Rectal smooth muscle tissue (tissue), 1 donor: ENCODE measurements at regions not wholly inside any gene's neighbourhood (a gene's known extent, or its start where the extent isn't known, plus 50 kb on each side); places are given as distances from the start of the nearest gene placed in this dataset.

Source experiments
- H3K27ac ChIP-seq: one replicate; pipeline ENCODE4 v1.7.0; 2013; ENCODE audit warnings: low read depth, low read length, inconsistent platforms
- H3K27me3 ChIP-seq: one replicate; pipeline ENCODE4 v1.7.0; 2013; ENCODE audit warnings: low read length; ENCODE audit not compliant: control insufficient read depth, insufficient read depth
- H3K36me3 ChIP-seq: one replicate; pipeline ENCODE4 v1.7.0; 2013; ENCODE audit warnings: low read length; ENCODE audit not compliant: control insufficient read depth, insufficient read depth
- H3K4me1 ChIP-seq: one replicate; pipeline ENCODE4 v1.7.0; 2013; ENCODE audit warnings: low read length; ENCODE audit not compliant: control insufficient read depth, insufficient read depth
- H3K4me3 ChIP-seq: one replicate; pipeline ENCODE4 v1.7.0; 2013; ENCODE audit warnings: low read length
- H3K9ac ChIP-seq: one replicate; pipeline ENCODE4 v1.7.0; 2013; ENCODE audit warnings: low read length

- H3K4me3 ChIP-seq = no peak overlapping the region
- no peak overlapping the region for H3K9ac ChIP-seq
- no peaks in the 10 kb centered on the region for H3K36me3 ChIP-seq
- peaks cover 22% of the 10 kb centered on the region for H3K4me1 ChIP-seq
- peaks cover 8% of the 10 kb centered on the region for H3K27me3 ChIP-seq
- H3K27ac ChIP-seq = no peak overlapping the region
These were observed 206.1 kb downstream of the TFCP2L1 start for GRCh38 chr2:121078899-121079298.

DNA sequence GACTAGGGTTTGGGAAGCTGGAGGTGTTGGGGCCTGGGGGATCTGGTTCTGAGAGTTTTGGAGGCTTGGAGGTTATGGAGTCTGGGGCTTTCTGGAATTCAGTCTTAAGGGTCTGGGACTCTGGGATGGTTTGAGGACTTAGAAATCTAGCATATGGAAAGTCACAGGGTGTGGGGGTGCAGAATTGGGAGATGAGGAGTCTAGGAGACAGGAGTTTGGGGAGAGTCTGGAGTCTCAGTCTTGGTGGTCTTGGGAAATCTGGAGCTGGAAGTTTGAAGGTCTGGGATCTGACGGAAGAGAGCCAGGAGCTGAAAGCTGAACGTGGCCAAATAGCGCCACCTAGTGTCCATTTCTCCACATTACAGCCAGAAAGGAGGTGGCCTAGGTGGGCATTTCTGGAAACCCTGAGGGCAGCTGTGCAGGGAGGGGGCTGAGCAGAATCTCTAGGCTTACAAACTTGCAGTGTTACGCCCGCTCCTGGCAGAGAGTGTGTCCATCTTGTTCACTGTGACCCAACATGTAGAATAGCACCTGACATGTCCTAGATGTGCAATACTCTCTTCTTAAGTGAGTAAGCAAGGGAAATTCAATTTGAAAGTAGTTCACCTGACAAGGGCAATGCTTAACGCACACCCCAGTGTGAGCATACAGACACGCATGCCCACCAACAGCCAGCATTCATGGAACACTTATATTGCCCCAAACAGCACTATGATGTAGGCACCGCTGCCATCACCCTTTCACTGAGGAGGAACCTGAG is 204.8 kb downstream of the TFCP2L1 start:
- peaks cover 8% of the 10 kb centered on the region for H3K27me3 ChIP-seq
- H3K27ac ChIP-seq = no peak overlapping the region
- H3K4me1 ChIP-seq = peaks cover 15% of the 10 kb centered on the region
- H3K4me3 ChIP-seq = no peak overlapping the region
- H3K36me3 ChIP-seq = no peaks in the 10 kb centered on the region
- H3K9ac ChIP-seq = no peak overlapping the region

- Histone ChIP-seq H3K27me3 (peaks cover 3% of the 10 kb centered on the region), H3K27ac (no peak overlapping the region), H3K4me1 (peaks cover 8% of the 10 kb centered on the region), H3K4me3 (no peak overlapping the region), H3K9ac (no peak overlapping the region), H3K36me3 (no peaks in the 10 kb centered on the region)
These were observed 203.3 kb downstream of the TFCP2L1 start for GRCh38 chr2:121081701-121082100.

DNA sequence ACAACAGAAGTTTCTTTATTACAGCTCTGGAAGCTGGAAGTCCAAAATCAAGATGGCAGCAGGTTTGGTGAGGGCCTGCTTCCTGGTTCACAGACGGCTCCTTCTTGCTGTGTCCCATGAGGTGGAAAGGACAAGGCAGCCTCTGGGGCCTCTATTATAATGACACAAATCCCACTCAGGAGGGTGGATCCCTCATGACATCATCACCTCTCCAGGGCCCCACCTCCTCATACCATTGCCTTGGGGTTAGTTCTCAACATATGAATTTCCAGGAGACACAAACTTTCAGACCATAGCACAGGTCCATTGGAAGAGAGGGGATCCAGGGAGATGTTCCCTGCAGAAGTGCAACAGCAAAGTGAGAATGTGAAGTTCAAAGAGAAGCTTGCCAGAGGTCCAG is 202.8 kb downstream of the TFCP2L1 start:
- H3K27ac ChIP-seq = no peak overlapping the region
- H3K4me1 ChIP-seq = peaks cover 8% of the 10 kb centered on the region
- H3K36me3 ChIP-seq = no peaks in the 10 kb centered on the region
- no peak overlapping the region for H3K4me3 ChIP-seq
- peaks cover 3% of the 10 kb centered on the region for H3K27me3 ChIP-seq
- no peak overlapping the region for H3K9ac ChIP-seq

GRCh38 chr2:121084130-121084680 is 200.8 kb downstream of the TFCP2L1 start:
- Histone ChIP-seq H3K9ac (no peak overlapping the region), H3K4me1 (peaks cover 2% of the 10 kb centered on the region), H3K36me3 (no peaks in the 10 kb centered on the region), H3K4me3 (no peak overlapping the region), H3K27me3 (peaks cover 3% of the 10 kb centered on the region), H3K27ac (no peak overlapping the region)

- no peaks in the 10 kb centered on the region for H3K4me1 ChIP-seq
- H3K27ac ChIP-seq = no peak overlapping the region
- no peaks in the 10 kb centered on the region for H3K36me3 ChIP-seq
- no peak overlapping the region for H3K4me3 ChIP-seq
- H3K27me3 ChIP-seq = peaks cover 3% of the 10 kb centered on the region
- H3K9ac ChIP-seq = no peak overlapping the region
These were observed 199.2 kb downstream of the TFCP2L1 start for GRCh38 chr2:121085801-121086200.

GRCh38 chr2:121086450-121086849 is 198.6 kb downstream of the TFCP2L1 start:
- Histone ChIP-seq H3K4me1 (no peaks in the 10 kb centered on the region), H3K27me3 (peaks cover under 1% of the 10 kb centered on the region), H3K4me3 (no peak overlapping the region), H3K36me3 (no peaks in the 10 kb centered on the region), H3K9ac (no peak overlapping the region), H3K27ac (no peak overlapping the region)

DNA sequence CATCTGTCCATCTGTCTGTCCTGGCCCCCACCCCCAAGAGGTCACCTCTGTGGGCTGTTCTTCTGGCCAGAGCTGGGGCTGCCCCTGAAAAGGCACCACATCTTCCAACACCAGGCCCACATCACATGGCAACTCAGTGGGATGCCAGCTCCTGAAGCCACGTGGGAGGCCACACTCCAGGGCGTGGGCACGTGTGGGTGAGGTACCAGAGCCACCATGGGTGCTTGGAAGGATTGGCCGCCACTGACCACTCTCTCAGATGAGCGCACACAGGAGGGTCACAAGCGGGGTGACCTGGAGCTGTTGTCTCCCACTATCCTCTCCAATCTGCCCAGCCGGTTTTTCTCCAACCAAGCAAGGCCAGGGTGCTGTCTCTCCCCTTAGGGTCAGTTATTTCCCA is 197.9 kb downstream of the TFCP2L1 start:
- Histone ChIP-seq H3K4me3 (no peak overlapping the region), H3K4me1 (no peaks in the 10 kb centered on the region), H3K27me3 (no peaks in the 10 kb centered on the region), H3K27ac (no peak overlapping the region), H3K9ac (no peak overlapping the region), H3K36me3 (no peaks in the 10 kb centered on the region)

DNA sequence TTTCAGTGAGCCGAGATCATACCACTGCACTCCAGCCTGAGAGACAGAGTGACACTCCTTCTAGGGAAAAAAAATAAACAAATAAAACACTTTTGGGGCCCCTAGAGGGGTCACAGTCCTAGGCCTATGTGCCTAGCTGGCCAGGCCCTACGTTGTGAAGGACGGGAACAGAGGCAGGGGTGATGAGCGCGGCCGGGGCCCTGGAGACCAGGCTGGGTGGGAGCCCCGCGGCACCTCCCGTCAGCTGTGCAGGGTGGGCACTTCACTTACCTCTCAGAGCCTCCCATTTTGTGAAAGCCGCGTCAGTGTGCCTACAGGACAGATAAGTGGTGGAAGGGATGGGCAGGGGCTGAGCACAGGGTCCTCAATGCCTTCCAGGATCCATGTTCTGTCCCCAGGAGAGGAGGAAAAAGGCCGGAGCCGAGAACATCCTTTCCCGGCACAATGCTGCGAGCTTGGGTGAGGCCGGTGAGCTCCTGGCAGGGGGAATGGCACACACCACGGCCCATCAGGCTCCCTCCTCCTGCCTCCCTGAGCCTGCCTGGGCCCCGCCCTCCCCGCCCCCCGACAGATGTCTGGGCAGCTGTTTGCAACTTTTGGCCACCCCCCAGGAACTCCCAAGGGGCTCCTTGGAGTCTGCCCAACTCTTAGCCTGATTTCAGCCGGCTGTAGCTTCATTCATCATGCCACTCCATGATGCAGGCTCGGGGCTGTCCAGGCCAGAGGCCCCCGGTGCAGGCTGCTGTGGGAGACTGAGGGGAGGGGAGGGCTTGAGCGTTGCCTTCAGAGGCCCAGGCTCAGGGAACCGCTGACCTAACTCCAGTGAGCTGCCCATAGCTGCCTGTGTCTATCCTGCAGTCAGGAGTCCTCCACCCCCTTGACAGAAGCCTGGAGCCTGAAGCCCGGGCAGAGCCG is 196.5 kb downstream of the TFCP2L1 start:
- Histone ChIP-seq H3K4me1 (no peaks in the 10 kb centered on the region), H3K27ac (no peak overlapping the region), H3K9ac (no peak overlapping the region), H3K36me3 (no peaks in the 10 kb centered on the region), H3K4me3 (no peak overlapping the region), H3K27me3 (no peaks in the 10 kb centered on the region)

DNA sequence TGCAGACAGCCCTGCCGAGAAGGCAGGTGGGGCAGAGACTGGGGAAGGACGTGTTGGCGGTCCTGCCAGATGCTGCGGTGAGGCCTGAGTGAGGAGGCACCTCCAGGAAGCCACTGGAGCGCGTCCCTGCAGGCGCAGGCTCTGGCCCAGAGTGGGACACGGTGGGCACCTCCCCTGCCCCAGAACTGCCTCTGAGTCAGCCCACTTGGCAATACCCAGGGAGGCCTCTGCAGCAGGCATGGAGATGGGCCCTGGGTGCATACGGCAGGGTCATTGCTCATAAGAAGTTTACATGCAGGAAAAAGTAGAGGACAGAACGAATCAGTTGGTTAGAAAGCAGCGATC is 195.9 kb downstream of the TFCP2L1 start:
- H3K4me3 ChIP-seq = no peak overlapping the region

DNA sequence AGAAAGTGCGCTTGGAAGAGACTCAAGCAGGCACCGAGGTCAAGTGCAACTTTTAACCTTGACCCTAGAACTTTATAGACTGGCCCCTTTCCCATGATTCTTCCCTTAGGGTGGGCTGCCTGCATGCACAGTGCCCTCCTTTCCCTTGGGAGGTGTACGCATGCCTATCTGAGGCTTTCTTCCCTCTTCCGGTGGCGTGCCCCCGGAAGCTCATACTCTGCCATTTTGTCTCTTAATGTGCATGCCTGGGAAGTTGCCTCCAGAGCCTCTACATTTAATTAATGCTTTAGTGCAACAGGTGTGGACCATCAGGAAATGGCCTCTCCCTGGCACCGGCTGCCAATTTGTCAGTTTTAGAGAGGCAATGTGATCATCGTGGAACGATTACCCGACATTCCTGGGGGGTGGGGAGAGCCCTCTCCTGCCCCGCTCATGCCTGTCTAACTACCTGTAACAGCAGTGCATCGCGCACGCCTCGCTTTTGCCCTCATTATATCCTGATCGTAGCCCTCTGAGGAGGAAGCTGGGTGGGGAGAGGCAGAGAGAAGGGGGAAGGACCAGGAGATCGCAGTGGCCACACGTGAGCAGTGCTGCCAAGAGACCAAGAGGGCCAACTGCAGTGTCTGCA is 194.8 kb downstream of the TFCP2L1 start:
- H3K4me1 ChIP-seq = no peaks in the 10 kb centered on the region
- H3K27ac ChIP-seq = no peak overlapping the region
- no peaks in the 10 kb centered on the region for H3K36me3 ChIP-seq
- H3K4me3 ChIP-seq = no peak overlapping the region
- H3K27me3 ChIP-seq = no peaks in the 10 kb centered on the region
- H3K9ac ChIP-seq = no peak overlapping the region

More for the DNA sequence above, 195.9 kb downstream of the TFCP2L1 start:
- Histone ChIP-seq H3K36me3 (no peaks in the 10 kb centered on the region), H3K27me3 (no peaks in the 10 kb centered on the region), H3K9ac (no peak overlapping the region), H3K27ac (no peak overlapping the region), H3K4me1 (no peaks in the 10 kb centered on the region)

GRCh38 chr2:121092095-121092494 is 192.9 kb downstream of the TFCP2L1 start:
- no peaks in the 10 kb centered on the region for H3K36me3 ChIP-seq
- H3K4me3 ChIP-seq = no peak overlapping the region
- no peak overlapping the region for H3K27ac ChIP-seq
- no peak overlapping the region for H3K9ac ChIP-seq
- no peaks in the 10 kb centered on the region for H3K27me3 ChIP-seq
- H3K4me1 ChIP-seq = no peaks in the 10 kb centered on the region
